IgD-negative memory B cell (primary cell): ENCODE measurements at regions not wholly inside any gene's neighbourhood (a gene's known extent, or its start where the extent isn't known, plus 50 kb on each side); places are given as distances from the start of the nearest gene placed in this dataset.
"Not testable (repeated sequence)": the region's sequence is repeated elsewhere in the genome, so short reads cannot be mapped to it uniquely, and the experiment has no call there.

ENCODE experiments used
- H3K27ac Mint-ChIP-seq, 3 donors: one replicate each; pipeline ENCODE4 v1.8.0; 2020 to 2022; ENCODE audit warnings: mild to moderate bottlenecking in 3 of 3, mixed read lengths in 3 of 3, moderate library complexity in 1 of 3
- H3K27me3 Mint-ChIP-seq: one replicate; pipeline ENCODE4 v1.8.0; 2021; ENCODE audit warnings: mixed read lengths
- H3K36me3 Mint-ChIP-seq: one replicate; pipeline ENCODE4 v1.8.0; 2020; ENCODE audit warnings: mild to moderate bottlenecking, mixed read lengths
- H3K4me1 Mint-ChIP-seq, 3 donors: one replicate each; pipeline ENCODE4 v1.8.0; 2020 to 2022; ENCODE audit warnings: mixed read lengths in 3 of 3, mild to moderate bottlenecking in 1 of 3
- H3K4me3 Mint-ChIP-seq, 4 donors: one replicate each; pipeline ENCODE4 v1.8.0; 2020 to 2022; ENCODE audit warnings: mild to moderate bottlenecking in 4 of 4, mixed read lengths in 4 of 4, moderate library complexity in 3 of 4
- H3K9me3 Mint-ChIP-seq, 3 donors: one replicate each; pipeline ENCODE4 v1.8.0; 2020 to 2021; ENCODE audit warnings: mixed read lengths in 3 of 3, mild to moderate bottlenecking in 1 of 3

GRCh38 chr22:11017108-11017507 is 4510.9 kb upstream of the OR11H1 start:
- H3K27ac Mint-ChIP-seq, H3K4me1 Mint-ChIP-seq, H3K27me3 Mint-ChIP-seq, H3K36me3 Mint-ChIP-seq, H3K9me3 Mint-ChIP-seq, H3K4me3 Mint-ChIP-seq: not testable (repeated sequence)

GRCh38 chr22:11020522-11020921 is 4507.5 kb upstream of the OR11H1 start:
- H3K4me3 Mint-ChIP-seq, H3K27me3 Mint-ChIP-seq, H3K9me3 Mint-ChIP-seq, H3K27ac Mint-ChIP-seq, H3K36me3 Mint-ChIP-seq, H3K4me1 Mint-ChIP-seq: not testable (repeated sequence)

- not testable (repeated sequence) for H3K36me3 Mint-ChIP-seq
These were observed 4501.5 kb upstream of the OR11H1 start for GRCh38 chr22:11026541-11026940.

GRCh38 chr22:11027064-11027463 is 4500.9 kb upstream of the OR11H1 start:
- peak overlapping the region in 1 of 3 donors; percentile 36 for H3K27ac Mint-ChIP-seq
- peaks cover 6 to 17% (median 7%) of the 10 kb centered on the region in 3 donors for H3K9me3 Mint-ChIP-seq
- not testable (repeated sequence) for H3K27me3 Mint-ChIP-seq, H3K4me3 Mint-ChIP-seq, H3K4me1 Mint-ChIP-seq, H3K36me3 Mint-ChIP-seq

More at GRCh38 chr22:11026541-11026940, 4501.5 kb upstream of the OR11H1 start:
- not testable (repeated sequence) for H3K4me3 Mint-ChIP-seq, H3K27me3 Mint-ChIP-seq, H3K27ac Mint-ChIP-seq, H3K4me1 Mint-ChIP-seq
- peaks cover 6 to 17% (median 7%) of the 10 kb centered on the region in 3 donors for H3K9me3 Mint-ChIP-seq

GRCh38 chr22:11027532-11027931 is 4500.5 kb upstream of the OR11H1 start:
- not testable (repeated sequence) for H3K36me3 Mint-ChIP-seq, H3K4me3 Mint-ChIP-seq, H3K4me1 Mint-ChIP-seq, H3K27me3 Mint-ChIP-seq, H3K27ac Mint-ChIP-seq
- H3K9me3 Mint-ChIP-seq: peaks cover 6 to 17% (median 7%) of the 10 kb centered on the region in 3 donors

GRCh38 chr22:11028180-11028579 is 4499.8 kb upstream of the OR11H1 start:
- not testable (repeated sequence) for H3K4me1 Mint-ChIP-seq, H3K4me3 Mint-ChIP-seq, H3K27ac Mint-ChIP-seq, H3K36me3 Mint-ChIP-seq, H3K27me3 Mint-ChIP-seq
- peaks cover 5 to 17% (median 7%) of the 10 kb centered on the region in 3 donors for H3K9me3 Mint-ChIP-seq

GRCh38 chr22:11029534-11029933 is 4498.5 kb upstream of the OR11H1 start:
- not testable (repeated sequence) for H3K4me3 Mint-ChIP-seq, H3K27me3 Mint-ChIP-seq, H3K27ac Mint-ChIP-seq, H3K4me1 Mint-ChIP-seq, H3K36me3 Mint-ChIP-seq
- peaks cover 3 to 19% (median 10%) of the 10 kb centered on the region in 3 donors for H3K9me3 Mint-ChIP-seq

- not testable (repeated sequence) for H3K36me3 Mint-ChIP-seq, H3K27ac Mint-ChIP-seq, H3K27me3 Mint-ChIP-seq, H3K4me1 Mint-ChIP-seq
- Mint-ChIP-seq H3K9me3 (peaks cover 6 to 23% (median 15%) of the 10 kb centered on the region in 3 donors), H3K4me3 (peak overlapping the region in 1 of 4 donors; percentile 30)
These were observed 4498.0 kb upstream of the OR11H1 start for GRCh38 chr22:11029967-11030366.

- not testable (repeated sequence) for H3K4me3 Mint-ChIP-seq, H3K36me3 Mint-ChIP-seq, H3K27ac Mint-ChIP-seq, H3K27me3 Mint-ChIP-seq, H3K4me1 Mint-ChIP-seq
- peaks cover 6 to 24% (median 20%) of the 10 kb centered on the region in 3 donors for H3K9me3 Mint-ChIP-seq
These were observed 4497.2 kb upstream of the OR11H1 start for GRCh38 chr22:11030571-11031410.

- H3K27me3 Mint-ChIP-seq, H3K4me1 Mint-ChIP-seq, H3K27ac Mint-ChIP-seq, H3K4me3 Mint-ChIP-seq, H3K36me3 Mint-ChIP-seq: not testable (repeated sequence)
- H3K9me3 Mint-ChIP-seq: peaks cover 9 to 32% (median 27%) of the 10 kb centered on the region in 3 donors
These were observed 4495.9 kb upstream of the OR11H1 start for GRCh38 chr22:11032115-11032514.

GRCh38 chr22:11034660-11034987 is 4493.4 kb upstream of the OR11H1 start:
- H3K36me3 Mint-ChIP-seq, H3K4me3 Mint-ChIP-seq, H3K27me3 Mint-ChIP-seq, H3K27ac Mint-ChIP-seq, H3K4me1 Mint-ChIP-seq: not testable (repeated sequence)
- peaks cover 11 to 39% (median 36%) of the 10 kb centered on the region in 3 donors for H3K9me3 Mint-ChIP-seq

GRCh38 chr22:11035031-11035873 is 4492.7 kb upstream of the OR11H1 start:
- H3K4me1 Mint-ChIP-seq, H3K27ac Mint-ChIP-seq, H3K27me3 Mint-ChIP-seq, H3K36me3 Mint-ChIP-seq, H3K4me3 Mint-ChIP-seq: not testable (repeated sequence)
- H3K9me3 Mint-ChIP-seq: peaks cover 14 to 38% (median 36%) of the 10 kb centered on the region in 3 donors

GRCh38 chr22:11037314-11037713 is 4490.7 kb upstream of the OR11H1 start:
- H3K36me3 Mint-ChIP-seq, H3K4me3 Mint-ChIP-seq: not testable (repeated sequence)

GRCh38 chr22:11037814-11038213 is 4490.2 kb upstream of the OR11H1 start:
- H3K4me3 Mint-ChIP-seq: peak overlapping the region in 1 of 4 donors; percentile 9
- H3K36me3 Mint-ChIP-seq, H3K27ac Mint-ChIP-seq, H3K27me3 Mint-ChIP-seq, H3K4me1 Mint-ChIP-seq: not testable (repeated sequence)
- peaks cover 14 to 48% (median 38%) of the 10 kb centered on the region in 3 donors for H3K9me3 Mint-ChIP-seq

More at GRCh38 chr22:11037314-11037713, 4490.7 kb upstream of the OR11H1 start:
- peaks cover 14 to 48% (median 38%) of the 10 kb centered on the region in 3 donors for H3K9me3 Mint-ChIP-seq
- H3K27ac Mint-ChIP-seq, H3K4me1 Mint-ChIP-seq, H3K27me3 Mint-ChIP-seq: not testable (repeated sequence)

GRCh38 chr22:11038786-11039185 is 4489.2 kb upstream of the OR11H1 start:
- not testable (repeated sequence) for H3K4me3 Mint-ChIP-seq, H3K27ac Mint-ChIP-seq, H3K36me3 Mint-ChIP-seq, H3K27me3 Mint-ChIP-seq, H3K4me1 Mint-ChIP-seq
- peaks cover 14 to 52% (median 36%) of the 10 kb centered on the region in 3 donors for H3K9me3 Mint-ChIP-seq

GRCh38 chr22:11041416-11041815 is 4486.6 kb upstream of the OR11H1 start:
- not testable (repeated sequence) for H3K4me3 Mint-ChIP-seq, H3K27ac Mint-ChIP-seq, H3K27me3 Mint-ChIP-seq, H3K4me1 Mint-ChIP-seq, H3K36me3 Mint-ChIP-seq
- peaks cover 13 to 39% (median 23%) of the 10 kb centered on the region in 3 donors for H3K9me3 Mint-ChIP-seq
